ENCODE measurements at regions not wholly inside any gene's neighbourhood (a gene's known extent, or its start where the extent isn't known, plus 50 kb on each side); places are given as distances from the start of the nearest gene placed in this dataset.

DNA sequence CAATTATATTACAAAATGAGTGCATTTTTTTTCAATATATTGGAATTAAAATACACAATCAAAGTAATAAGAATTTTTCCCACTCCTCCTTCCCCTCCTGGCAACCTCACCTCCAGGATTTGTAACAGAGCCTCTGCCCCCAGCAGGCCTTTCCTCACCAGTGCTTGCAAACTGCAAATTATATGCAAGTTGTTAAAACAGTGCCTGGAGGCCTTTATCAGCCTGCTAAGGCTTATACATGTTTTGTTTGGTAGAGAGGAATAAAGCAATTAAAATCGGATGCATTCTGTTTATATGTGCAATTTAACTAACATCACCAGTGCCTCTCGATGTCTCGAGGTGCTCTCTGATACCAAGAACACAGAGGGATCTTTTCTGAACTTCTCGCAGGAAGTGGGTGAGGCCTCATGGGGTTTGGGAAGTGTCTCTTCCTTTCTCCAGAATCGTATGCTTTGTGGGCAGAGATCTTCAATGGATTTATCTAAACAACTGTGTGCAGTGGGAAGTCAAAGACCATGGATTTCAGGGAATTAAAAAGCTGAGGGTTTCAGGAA is 186.8 kb downstream of the CDH26 start:
- H3K4me1 Mint-ChIP-seq: peaks cover 3% of the 10 kb centered on the region
- CTCF ChIA-PET: no interaction called here
- no peak overlapping the region for H3K27ac Mint-ChIP-seq
- peaks cover 13% of the 10 kb centered on the region for H3K27me3 Mint-ChIP-seq
- H3K9me3 Mint-ChIP-seq: no peaks in the 10 kb centered on the region
- no peak overlapping the region for H3K4me3 Mint-ChIP-seq
- H3K36me3 Mint-ChIP-seq: no peaks in the 10 kb centered on the region
- DNase-seq: no peak

DNA sequence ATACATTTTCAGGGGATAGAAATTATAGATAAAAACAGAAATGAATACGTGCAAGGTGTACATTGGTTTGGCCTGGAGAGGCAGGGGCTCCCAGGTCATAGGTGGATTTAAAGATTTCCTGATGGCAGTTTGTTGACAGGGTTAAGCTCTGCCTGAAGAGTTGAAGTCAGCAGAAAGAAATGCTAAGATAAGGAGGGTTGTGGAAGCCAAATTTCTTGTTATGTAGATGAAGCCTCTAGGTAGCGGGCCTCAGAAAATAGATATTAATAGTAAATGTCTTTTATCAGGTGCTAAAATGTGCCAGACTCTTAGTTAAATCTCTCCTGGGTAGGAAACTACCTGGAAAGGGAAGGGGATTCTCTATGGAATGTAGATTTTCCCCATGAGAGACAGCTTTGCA is 188.8 kb downstream of the CDH26 start:
- H3K4me1 Mint-ChIP-seq: peaks cover 3% of the 10 kb centered on the region
- no peak overlapping the region for H3K4me3 Mint-ChIP-seq
- CTCF ChIA-PET: no interaction called here
- no peaks in the 10 kb centered on the region for H3K9me3 Mint-ChIP-seq
- peaks cover 16% of the 10 kb centered on the region for H3K27me3 Mint-ChIP-seq
- H3K36me3 Mint-ChIP-seq: no peaks in the 10 kb centered on the region
- no peak overlapping the region for H3K27ac Mint-ChIP-seq
- DNase-seq: no peak

GRCh38 chr20:60148885-60149284 is 190.7 kb downstream of the CDH26 start:
- no peak for DNase-seq
- Mint-ChIP-seq H3K4me3 (no peak overlapping the region), H3K4me1 (peaks cover 3% of the 10 kb centered on the region), H3K9me3 (no peaks in the 10 kb centered on the region), H3K27ac (no peak overlapping the region), H3K36me3 (no peaks in the 10 kb centered on the region), H3K27me3 (peaks cover 11% of the 10 kb centered on the region)
- CTCF ChIA-PET: no interaction called here

- Mint-ChIP-seq H3K27me3 (peaks cover 11% of the 10 kb centered on the region), H3K4me1 (no peaks in the 10 kb centered on the region), H3K9me3 (peaks cover 2% of the 10 kb centered on the region), H3K4me3 (no peak overlapping the region), H3K36me3 (no peaks in the 10 kb centered on the region), H3K27ac (no peak overlapping the region)
- DNase-seq: no peak
- CTCF ChIA-PET: no interaction called here
Measured at GRCh38 chr20:60152792-60153191, 194.6 kb downstream of the CDH26 start.

- CTCF ChIA-PET: no interaction called here
- Mint-ChIP-seq H3K27me3 (no peaks in the 10 kb centered on the region), H3K36me3 (no peaks in the 10 kb centered on the region), H3K4me3 (no peak overlapping the region), H3K27ac (no peak overlapping the region), H3K9me3 (peaks cover 8% of the 10 kb centered on the region), H3K4me1 (no peaks in the 10 kb centered on the region)
- no peak for DNase-seq
Measured at GRCh38 chr20:60160451-60161145, 202.4 kb downstream of the CDH26 start.

DNA sequence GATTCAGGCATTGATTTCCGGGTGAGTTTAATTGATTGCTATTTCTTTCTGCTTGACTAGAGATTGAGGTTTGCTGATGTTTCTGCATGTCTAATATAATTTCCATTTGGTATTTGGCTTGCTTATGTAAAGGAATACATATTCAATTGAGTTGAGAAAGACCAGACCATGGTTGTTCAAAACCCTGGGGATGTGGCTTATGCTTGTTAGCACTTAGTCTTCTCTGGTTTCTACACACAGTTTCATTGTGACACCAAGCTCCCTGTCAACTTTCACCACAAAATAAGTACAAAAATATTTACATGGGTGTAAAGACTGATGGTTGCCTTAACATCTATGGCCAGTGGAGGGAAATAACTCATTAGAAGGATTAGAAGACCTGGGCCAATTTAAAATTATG is 209.6 kb downstream of the CDH26 start:
- CTCF ChIA-PET: no interaction called here
- H3K9me3 Mint-ChIP-seq: no peaks in the 10 kb centered on the region
- no peaks in the 10 kb centered on the region for H3K36me3 Mint-ChIP-seq
- H3K27ac Mint-ChIP-seq: no peak overlapping the region
- no peaks in the 10 kb centered on the region for H3K27me3 Mint-ChIP-seq
- DNase-seq: no peak
- no peaks in the 10 kb centered on the region for H3K4me1 Mint-ChIP-seq
- no peak overlapping the region for H3K4me3 Mint-ChIP-seq

DNA sequence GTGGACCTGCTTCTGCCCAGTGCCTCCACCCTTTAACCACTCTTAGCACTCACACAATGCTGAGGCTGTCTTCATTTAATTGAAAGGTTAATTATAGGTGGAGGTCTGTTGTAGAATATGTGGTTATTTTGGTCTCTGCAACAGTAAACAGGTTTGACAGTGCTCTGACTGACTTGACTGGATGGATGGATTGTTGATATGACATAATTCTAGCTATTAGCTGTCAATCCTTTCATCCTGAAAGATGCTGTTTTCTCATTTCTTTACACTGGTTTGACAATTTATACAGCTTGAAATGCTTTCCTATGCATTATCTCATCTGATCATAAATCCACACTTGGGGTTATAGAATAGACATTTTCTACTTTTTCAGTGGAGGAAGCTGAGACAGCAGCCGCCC is 210.7 kb downstream of the CDH26 start:
- no peak for DNase-seq
- Mint-ChIP-seq H3K4me1 (no peaks in the 10 kb centered on the region), H3K36me3 (no peaks in the 10 kb centered on the region), H3K9me3 (no peaks in the 10 kb centered on the region), H3K27me3 (no peaks in the 10 kb centered on the region), H3K4me3 (no peak overlapping the region), H3K27ac (no peak overlapping the region)
- CTCF ChIA-PET: no interaction called here

GRCh38 chr20:60170116-60170515 is 211.9 kb downstream of the CDH26 start:
- Mint-ChIP-seq H3K9me3 (no peaks in the 10 kb centered on the region), H3K36me3 (no peaks in the 10 kb centered on the region), H3K27ac (no peak overlapping the region), H3K4me3 (no peak overlapping the region), H3K27me3 (no peaks in the 10 kb centered on the region), H3K4me1 (no peaks in the 10 kb centered on the region)
- CTCF ChIA-PET: no interaction called here
- no peak for DNase-seq

GRCh38 chr20:60171313-60171712 is 213.1 kb downstream of the CDH26 start:
- Mint-ChIP-seq H3K36me3 (no peaks in the 10 kb centered on the region), H3K4me1 (no peaks in the 10 kb centered on the region), H3K9me3 (no peaks in the 10 kb centered on the region), H3K27me3 (no peaks in the 10 kb centered on the region), H3K4me3 (no peak overlapping the region), H3K27ac (no peak overlapping the region)
- CTCF ChIA-PET: no interaction called here
- DNase-seq: no peak

DNA sequence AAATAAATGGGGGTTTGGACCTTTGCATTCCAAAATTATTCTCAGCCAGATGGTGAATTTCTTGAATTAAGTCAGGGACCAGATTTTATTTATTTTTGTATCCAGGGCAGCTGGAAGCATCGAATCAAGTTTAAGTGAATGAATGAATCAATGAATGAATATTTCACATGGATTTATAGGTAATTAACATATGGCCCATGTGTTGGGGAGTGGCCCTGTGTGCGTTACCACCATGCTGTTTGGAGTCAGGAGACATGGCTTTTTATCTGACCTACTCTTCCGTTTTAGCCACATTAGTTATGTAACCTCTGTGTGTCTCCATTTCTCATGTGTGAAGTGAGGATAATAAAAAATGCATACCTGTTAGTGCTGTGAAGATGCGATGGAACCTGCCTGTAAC is 213.5 kb downstream of the CDH26 start:
- Mint-ChIP-seq H3K4me3 (no peak overlapping the region), H3K9me3 (no peaks in the 10 kb centered on the region), H3K36me3 (no peaks in the 10 kb centered on the region), H3K27ac (no peak overlapping the region), H3K27me3 (peaks cover 4% of the 10 kb centered on the region), H3K4me1 (no peaks in the 10 kb centered on the region)
- CTCF ChIA-PET: no interaction called here
- no peak for DNase-seq

- CTCF ChIA-PET: no interaction called here
- Mint-ChIP-seq H3K4me3 (no peak overlapping the region), H3K36me3 (no peaks in the 10 kb centered on the region), H3K4me1 (no peaks in the 10 kb centered on the region), H3K9me3 (no peaks in the 10 kb centered on the region), H3K27me3 (peaks cover 5% of the 10 kb centered on the region), H3K27ac (no peak overlapping the region)
- no peak for DNase-seq
Measured at GRCh38 chr20:60172346-60172984, 214.2 kb downstream of the CDH26 start.

DNA sequence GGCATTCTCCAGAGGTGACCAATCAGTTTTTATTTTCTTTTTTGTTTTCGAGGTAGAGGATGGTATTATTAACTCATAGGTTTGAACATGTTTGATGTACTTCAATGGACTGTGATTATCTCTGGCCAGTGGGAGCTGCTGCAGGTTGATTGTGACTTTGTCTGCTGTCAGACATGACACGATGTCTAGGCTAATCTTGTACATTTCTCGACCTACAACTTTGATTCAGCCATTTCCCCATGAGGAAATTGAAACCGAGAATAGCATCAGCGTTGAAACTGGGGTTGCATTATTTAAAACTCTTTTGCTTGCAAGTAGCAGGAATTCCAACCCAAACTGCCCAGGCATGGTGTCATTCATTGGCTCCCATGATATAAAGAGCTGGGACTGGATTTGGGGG is 218.9 kb downstream of the CDH26 start:
- H3K4me3 Mint-ChIP-seq: no peak overlapping the region
- CTCF ChIA-PET: no interaction called here
- no peak for DNase-seq

GRCh38 chr20:60180986-60181385 is 222.8 kb downstream of the CDH26 start:
- CTCF ChIA-PET: no interaction called here
- Mint-ChIP-seq H3K27ac (no peak overlapping the region), H3K36me3 (no peaks in the 10 kb centered on the region), H3K9me3 (no peaks in the 10 kb centered on the region), H3K27me3 (peaks cover 11% of the 10 kb centered on the region), H3K4me3 (no peak overlapping the region), H3K4me1 (no peaks in the 10 kb centered on the region)
- DNase-seq: no peak

More for the DNA sequence above, 218.9 kb downstream of the CDH26 start:
- no peak overlapping the region for H3K27ac Mint-ChIP-seq
- H3K9me3 Mint-ChIP-seq: no peaks in the 10 kb centered on the region
- peaks cover 11% of the 10 kb centered on the region for H3K27me3 Mint-ChIP-seq
- no peaks in the 10 kb centered on the region for H3K36me3 Mint-ChIP-seq
- no peaks in the 10 kb centered on the region for H3K4me1 Mint-ChIP-seq

- CTCF ChIA-PET: no interaction called here
- Mint-ChIP-seq H3K36me3 (no peaks in the 10 kb centered on the region), H3K4me1 (no peaks in the 10 kb centered on the region), H3K4me3 (no peak overlapping the region), H3K27ac (no peak overlapping the region), H3K27me3 (no peaks in the 10 kb centered on the region), H3K9me3 (no peaks in the 10 kb centered on the region)
- DNase-seq: no peak
Measured at GRCh38 chr20:60186412-60186811, 228.2 kb downstream of the CDH26 start.

DNA sequence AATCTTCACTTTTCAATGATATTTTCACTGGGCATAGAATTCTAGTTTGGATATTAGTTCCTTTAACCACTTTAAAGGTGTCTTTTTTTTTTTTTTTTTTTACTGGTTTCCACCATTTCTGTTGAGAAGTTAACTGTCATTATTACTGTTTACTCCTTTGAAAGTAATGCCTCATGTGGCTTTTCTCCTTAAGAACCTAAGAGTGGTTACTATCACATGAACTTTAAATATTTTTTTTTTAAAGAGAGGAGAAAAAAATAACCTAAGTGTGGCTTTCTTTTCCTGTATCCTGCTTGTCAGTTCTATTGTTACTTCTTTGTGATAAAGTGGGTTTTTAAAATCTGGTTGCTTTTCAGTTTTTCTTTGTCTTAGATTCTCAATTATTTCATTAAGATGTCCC is 229.5 kb downstream of the CDH26 start:
- no peak overlapping the region for H3K4me3 Mint-ChIP-seq
- peaks cover 1% of the 10 kb centered on the region for H3K27me3 Mint-ChIP-seq
- H3K36me3 Mint-ChIP-seq: no peaks in the 10 kb centered on the region

More for the DNA sequence above, 229.5 kb downstream of the CDH26 start:
- no peaks in the 10 kb centered on the region for H3K4me1 Mint-ChIP-seq
- no peak overlapping the region for H3K27ac Mint-ChIP-seq
- CTCF ChIA-PET: no interaction called here
- DNase-seq: no peak
- H3K9me3 Mint-ChIP-seq: no peaks in the 10 kb centered on the region

Data from activated naive CD4-positive, alpha-beta T cell treated with anti-CD3 and anti-CD28 coated beads, Interleukin-2, amount 10 ng/mL, durations not matched to agents 7 days and 5 days (primary cell).